ENCODE measurements at regions not wholly inside any gene's neighbourhood (a gene's known extent, or its start where the extent isn't known, plus 50 kb on each side); places are given as distances from the start of the nearest gene placed in this dataset.

DNA sequence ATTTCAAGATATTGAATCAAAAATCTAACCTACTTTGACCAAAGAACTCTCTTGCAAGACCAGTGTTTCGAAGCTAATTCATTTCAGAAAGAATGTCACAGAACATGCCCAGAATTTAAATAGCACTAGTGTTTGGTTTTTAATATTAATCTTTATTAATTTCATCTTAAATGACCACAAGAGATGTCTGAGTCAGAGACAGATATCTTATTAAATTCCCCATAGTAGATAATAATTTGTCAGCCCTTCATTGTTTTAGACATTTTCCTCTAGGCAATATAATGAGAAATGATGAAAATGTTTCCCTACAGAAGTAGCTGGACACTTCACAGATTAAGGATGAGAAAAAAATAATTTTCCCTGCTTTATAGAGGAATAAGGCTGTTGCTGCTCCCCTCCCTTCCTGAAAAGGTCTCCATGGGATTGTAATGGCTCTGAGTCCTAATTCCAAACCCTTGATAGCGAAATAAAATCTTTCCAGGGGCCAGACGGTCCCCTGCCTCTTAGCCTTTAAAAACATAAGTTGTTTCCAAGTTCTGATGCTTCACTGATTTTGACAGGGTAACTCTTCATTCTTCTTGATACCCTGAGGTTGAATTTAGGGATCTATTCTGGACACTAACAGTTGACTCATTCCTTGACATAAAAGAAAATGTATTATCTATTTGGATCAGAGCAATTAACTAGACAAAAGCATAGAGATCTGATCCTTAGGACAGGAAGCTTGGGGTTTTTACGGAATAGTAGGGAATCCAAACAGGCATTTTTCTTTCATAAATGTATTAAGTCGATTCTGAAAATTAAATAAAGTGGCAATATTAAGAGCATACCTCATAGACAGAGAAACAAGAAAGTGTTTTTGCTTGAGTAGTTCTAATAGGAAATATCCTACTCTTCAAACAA lies 820.8 kb downstream of the BRINP3 start:
- BruUV-seq (replicated peaks), result no TSS peak
- H3K9me2 ChIP-seq (ENCODE audit: insufficient read depth), result no peaks in the 10 kb centered on the region
- H3K4me2 ChIP-seq, result no peak overlapping the region
- H3K79me2 ChIP-seq (ENCODE audit: low read depth), result no peaks in the 10 kb centered on the region
- intact Hi-C loops (cut with micrococcal nuclease; ENCODE audit: unreplicated experiment), result no loop called here
- DNase-seq, result no peak
- POLR2A ChIA-PET (ENCODE audit: unreplicated experiment), result no interaction called here
- H3K27ac ChIP-seq, result no peak overlapping the region
- H2AFZ ChIP-seq, result no peak overlapping the region
- no peaks in the 10 kb centered on the region for H3K27me3 ChIP-seq (ENCODE audit: insufficient read depth, low read depth)
- H4K20me1 ChIP-seq (ENCODE audit: insufficient read depth), result no peaks in the 10 kb centered on the region
- TF ChIP-seq EZH2 (IDR thresholded peaks at IDR 0.05; ENCODE audit: low read depth), result no peak
- TF ChIP-seq, protein P1, sequence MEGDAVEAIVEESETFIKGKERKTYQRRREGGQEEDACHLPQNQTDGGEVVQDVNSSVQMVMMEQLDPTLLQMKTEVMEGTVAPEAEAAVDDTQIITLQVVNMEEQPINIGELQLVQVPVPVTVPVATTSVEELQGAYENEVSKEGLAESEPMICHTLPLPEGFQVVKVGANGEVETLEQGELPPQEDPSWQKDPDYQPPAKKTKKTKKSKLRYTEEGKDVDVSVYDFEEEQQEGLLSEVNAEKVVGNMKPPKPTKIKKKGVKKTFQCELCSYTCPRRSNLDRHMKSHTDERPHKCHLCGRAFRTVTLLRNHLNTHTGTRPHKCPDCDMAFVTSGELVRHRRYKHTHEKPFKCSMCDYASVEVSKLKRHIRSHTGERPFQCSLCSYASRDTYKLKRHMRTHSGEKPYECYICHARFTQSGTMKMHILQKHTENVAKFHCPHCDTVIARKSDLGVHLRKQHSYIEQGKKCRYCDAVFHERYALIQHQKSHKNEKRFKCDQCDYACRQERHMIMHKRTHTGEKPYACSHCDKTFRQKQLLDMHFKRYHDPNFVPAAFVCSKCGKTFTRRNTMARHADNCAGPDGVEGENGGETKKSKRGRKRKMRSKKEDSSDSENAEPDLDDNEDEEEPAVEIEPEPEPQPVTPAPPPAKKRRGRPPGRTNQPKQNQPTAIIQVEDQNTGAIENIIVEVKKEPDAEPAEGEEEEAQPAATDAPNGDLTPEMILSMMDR (conservative IDR thresholded peaks at IDR 0.05), result no peak
- H3K4me1 ChIP-seq (replicated peaks; ENCODE audit: insufficient read depth), result no peaks in the 10 kb centered on the region
- peaks cover 6% of the 10 kb centered on the region; the same call in 1 of the 2 replicates for H3K9me3 ChIP-seq (ENCODE audit: insufficient read depth, low read depth)
- CTCF ChIA-PET, result no interaction called here
- no peaks in the 10 kb centered on the region for H3K36me3 ChIP-seq (ENCODE audit: low read depth)
- no peaks in the 10 kb centered on the region for H3F3A ChIP-seq (ENCODE audit: insufficient read depth, low read depth)
- no peak overlapping the region for H3K4me3 ChIP-seq

- TF ChIP-seq, protein P1 (conservative IDR thresholded peaks at IDR 0.05), result no peak
- no peak for TF ChIP-seq EZH2 (IDR thresholded peaks at IDR 0.05; ENCODE audit: low read depth)
- intact Hi-C loops (cut with micrococcal nuclease; ENCODE audit: unreplicated experiment), result no loop called here
- ChIA-PET CTCF (no interaction called here), POLR2A (ENCODE audit: unreplicated experiment) (no interaction called here)
- Histone ChIP-seq H3K4me2 (no peak overlapping the region), H3K27me3 (ENCODE audit: insufficient read depth, low read depth) (no peaks in the 10 kb centered on the region), H3K4me1 (replicated peaks; ENCODE audit: insufficient read depth) (no peaks in the 10 kb centered on the region), H2AFZ (no peak overlapping the region), H3K79me2 (ENCODE audit: low read depth) (no peaks in the 10 kb centered on the region), H3K9me2 (ENCODE audit: insufficient read depth) (no peaks in the 10 kb centered on the region), H3K9me3 (ENCODE audit: insufficient read depth, low read depth) (peaks cover 6% of the 10 kb centered on the region; the same call in 1 of the 2 replicates), H3F3A (ENCODE audit: insufficient read depth, low read depth) (no peaks in the 10 kb centered on the region), H3K4me3 (no peak overlapping the region), H3K36me3 (ENCODE audit: low read depth) (no peaks in the 10 kb centered on the region), H4K20me1 (ENCODE audit: insufficient read depth) (no peaks in the 10 kb centered on the region), H3K27ac (no peak overlapping the region)
- no peak for DNase-seq
- no TSS peak for BruUV-seq (replicated peaks)
Observed at GRCh38 chr1:189657715-189658114, 819.9 kb downstream of the BRINP3 start.

GRCh38 chr1:189658381-189658780 lies 819.3 kb downstream of the BRINP3 start:
- no TSS peak for BruUV-seq (replicated peaks)
- Histone ChIP-seq H3K36me3 (ENCODE audit: low read depth) (no peaks in the 10 kb centered on the region), H3K9me3 (ENCODE audit: insufficient read depth, low read depth) (peaks cover 6% of the 10 kb centered on the region), H3K4me2 (no peak overlapping the region), H3K4me3 (no peak overlapping the region), H2AFZ (no peak overlapping the region), H3K4me1 (replicated peaks; ENCODE audit: insufficient read depth) (no peaks in the 10 kb centered on the region), H3K27ac (no peak overlapping the region), H4K20me1 (ENCODE audit: insufficient read depth) (no peaks in the 10 kb centered on the region), H3K27me3 (ENCODE audit: insufficient read depth, low read depth) (no peaks in the 10 kb centered on the region), H3F3A (ENCODE audit: insufficient read depth, low read depth) (no peaks in the 10 kb centered on the region), H3K79me2 (ENCODE audit: low read depth) (no peaks in the 10 kb centered on the region), H3K9me2 (ENCODE audit: insufficient read depth) (no peaks in the 10 kb centered on the region)
- no peak for DNase-seq
- ChIA-PET POLR2A (ENCODE audit: unreplicated experiment) (no interaction called here), CTCF (no interaction called here)
- no peak for TF ChIP-seq EZH2 (IDR thresholded peaks at IDR 0.05; ENCODE audit: low read depth)
- TF ChIP-seq, protein P1 (conservative IDR thresholded peaks at IDR 0.05), result no peak
- intact Hi-C loops (cut with micrococcal nuclease; ENCODE audit: unreplicated experiment), result no loop called here

All from PC-9 (cell line).